T-helper 2 cell (primary cell): ENCODE measurements at regions not wholly inside any gene's neighbourhood (a gene's known extent, or its start where the extent isn't known, plus 50 kb on each side); places are given as distances from the start of the nearest gene placed in this dataset.

ENCODE experiments used
- DNase-seq, 5 experiments: peaks; one replicate each; pipeline versions ENCODE4 v3.0.0 to v3.0.0-alpha.2; 2012 to 2022

DNA sequence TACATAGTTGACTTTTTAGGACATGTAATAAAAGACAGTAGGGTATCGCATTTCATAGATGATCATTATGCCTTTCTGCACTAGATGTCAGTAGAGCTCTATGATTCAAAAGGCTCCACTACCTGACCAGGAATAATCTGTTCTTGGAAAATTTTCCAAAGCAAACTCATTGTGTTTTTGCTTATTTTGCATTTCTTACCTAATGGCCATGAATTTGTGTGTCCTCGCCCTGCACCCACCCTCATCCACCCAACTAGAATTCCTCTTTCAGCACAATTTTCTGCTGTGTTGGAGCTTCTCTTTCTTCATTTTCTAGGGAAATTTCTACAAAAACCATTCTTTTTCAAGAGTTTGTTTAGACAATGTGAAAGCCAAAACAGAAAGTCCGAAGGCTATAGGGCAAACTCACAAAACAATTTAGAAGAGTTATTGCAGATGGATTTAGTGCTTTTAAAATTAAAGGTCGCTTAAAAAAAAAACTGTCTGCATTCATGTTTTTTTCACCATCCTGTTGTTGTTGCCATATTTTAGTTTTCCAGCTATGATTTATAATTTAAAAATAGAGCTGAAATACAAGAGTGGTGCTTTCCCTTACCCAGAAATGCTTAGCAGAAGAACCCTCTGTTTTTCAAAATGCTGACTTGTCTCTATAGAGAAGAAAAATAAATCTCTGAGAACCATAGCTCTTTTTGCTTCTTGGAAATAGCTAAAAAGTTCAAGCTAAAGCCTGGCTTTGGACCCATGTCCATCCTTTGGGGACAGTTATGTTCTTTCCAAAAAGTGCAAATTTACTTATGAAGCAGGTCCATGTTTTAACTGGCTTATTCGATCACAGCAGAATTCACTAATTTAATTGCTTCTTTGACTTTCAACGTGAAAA lies 183.7 kb downstream of the SPATA18 start:
- no peak for DNase-seq

DNA sequence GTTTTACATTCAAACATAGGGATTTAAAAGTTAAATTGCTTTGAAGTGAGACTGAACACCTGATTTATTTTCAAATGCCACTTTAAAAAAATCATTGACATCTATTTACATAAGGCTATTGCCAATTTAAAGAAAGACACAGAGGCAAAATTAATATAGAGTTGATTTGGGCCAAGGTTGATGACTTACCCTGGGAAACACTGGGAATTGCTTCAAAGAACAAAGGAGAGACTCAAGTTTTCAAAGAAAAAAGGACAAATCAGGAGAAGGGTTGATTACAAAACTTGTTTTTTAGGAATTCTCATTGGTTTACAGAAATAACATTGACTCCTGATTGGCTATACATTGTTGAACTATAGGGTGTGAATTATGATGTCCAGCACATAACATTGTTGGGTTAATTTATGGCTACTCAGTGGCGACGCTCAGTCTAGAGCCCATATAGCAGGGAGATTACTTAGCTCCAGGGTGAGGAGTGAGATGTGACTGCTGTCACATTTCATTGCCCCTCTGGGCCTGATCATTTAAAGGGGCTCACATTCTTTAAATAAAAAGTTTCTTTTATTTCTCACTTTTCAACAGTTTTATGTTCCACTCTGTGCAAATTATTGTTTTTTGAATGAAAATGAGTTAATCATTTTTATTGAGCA lies 184.6 kb downstream of the SPATA18 start:
- no peak for DNase-seq

DNA sequence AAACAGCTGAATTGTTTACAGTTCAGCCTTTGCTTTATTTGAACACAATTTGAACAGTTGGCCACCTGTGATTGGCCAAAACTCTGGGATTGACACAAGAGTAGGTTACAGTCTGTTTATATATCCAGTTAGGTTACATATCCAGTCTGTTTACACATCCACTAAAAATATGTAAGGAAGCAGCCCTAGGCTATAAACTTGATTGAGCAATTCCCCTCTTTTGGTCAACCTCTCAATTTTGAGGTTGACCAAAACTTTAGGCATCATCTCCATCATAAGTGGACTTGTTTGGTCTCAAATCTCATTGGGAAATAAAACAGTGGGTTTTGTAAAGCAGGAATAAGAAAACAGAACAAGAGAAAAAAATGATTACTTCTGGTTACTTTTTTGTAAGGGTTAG lies 190.8 kb downstream of the SPATA18 start:
- no peak for DNase-seq

DNA sequence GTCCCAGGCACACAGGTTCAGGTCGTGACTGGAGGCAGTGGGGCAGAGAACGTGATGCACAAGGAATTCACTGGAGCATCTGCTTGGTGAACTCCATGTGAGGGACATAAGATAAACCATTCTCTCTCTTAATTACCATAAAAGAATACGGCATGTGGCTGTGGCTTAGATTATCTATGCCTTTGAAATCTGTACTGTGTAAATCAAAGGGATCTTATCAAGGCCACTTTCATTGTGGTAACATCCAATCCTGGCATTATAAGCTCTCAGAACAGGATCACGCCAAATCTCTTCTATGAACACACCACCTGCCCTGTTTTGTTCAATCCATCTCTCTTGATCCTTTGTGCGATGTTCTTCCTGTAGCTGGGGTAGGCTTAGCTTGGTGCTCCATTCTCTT lies 192.3 kb downstream of the SPATA18 start:
- no peak for DNase-seq

DNA sequence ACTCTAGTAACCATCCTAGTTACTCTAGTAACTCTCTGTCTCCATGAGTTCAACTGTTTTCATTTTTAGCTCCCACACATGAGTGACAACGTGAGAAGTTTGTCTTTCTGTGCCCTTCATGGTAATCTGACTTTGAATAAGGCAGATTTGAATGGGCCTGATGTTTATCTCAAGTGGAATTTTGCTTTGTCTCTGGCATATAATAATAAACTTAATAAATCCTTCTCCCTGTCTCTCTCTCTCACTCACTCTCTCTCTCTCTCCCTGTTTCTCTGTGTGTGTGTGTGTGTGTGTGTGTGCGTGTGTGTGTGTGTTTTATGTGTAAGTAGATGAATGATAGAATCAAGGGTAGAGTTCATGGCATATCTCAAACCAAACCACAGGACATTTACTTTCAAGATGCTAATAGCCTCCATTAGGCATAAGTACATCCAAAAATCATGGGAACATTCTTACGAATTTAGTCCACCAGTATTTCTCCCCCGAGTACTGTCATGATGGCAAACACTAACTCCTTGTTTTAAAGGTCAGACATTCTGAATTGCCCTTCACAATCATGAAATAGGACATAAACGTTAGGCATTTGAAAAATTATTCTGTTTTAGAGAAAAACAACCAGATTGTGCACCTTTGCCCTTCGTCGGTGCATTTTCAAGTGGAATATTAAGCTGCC lies 193.1 kb downstream of the SPATA18 start:
- no peak for DNase-seq

DNA sequence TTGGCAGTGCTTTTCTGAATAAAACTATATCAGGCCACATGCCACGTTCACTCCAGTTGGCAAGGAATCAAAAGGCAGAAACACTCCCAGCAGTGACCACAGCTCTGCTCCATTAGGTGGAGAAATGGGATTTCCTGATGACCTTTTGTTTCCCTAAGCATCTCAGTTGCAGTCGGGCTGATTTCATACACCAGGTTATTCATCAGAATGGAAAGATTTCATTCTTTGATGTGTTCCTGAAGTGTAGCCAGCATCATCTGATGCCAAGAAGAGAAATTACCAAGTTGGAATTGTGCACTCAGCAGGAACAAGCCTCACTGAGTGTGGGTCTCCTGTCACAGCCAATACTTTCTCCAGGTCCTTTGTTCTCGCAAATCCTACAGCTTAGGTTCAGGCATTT lies 193.7 kb downstream of the SPATA18 start:
- DNase-seq: no peak

DNA sequence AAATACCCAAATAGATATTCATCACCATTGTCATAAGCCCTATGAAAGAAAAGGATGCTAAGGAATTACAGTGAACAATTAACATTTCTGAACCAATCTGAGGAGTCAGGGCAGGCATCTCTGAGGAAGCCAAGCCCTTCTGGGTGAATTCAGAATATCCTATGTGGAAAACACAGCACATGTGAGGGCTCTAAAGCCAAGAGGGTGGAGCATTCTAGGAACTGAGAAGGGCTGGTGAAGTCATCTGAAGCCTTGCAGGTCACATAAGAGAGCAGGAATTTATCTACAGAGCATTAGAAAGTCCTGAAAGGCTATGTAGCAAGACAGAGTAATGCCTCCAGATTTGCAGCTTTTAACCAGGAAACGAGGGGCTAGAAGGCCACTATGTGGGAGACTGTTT lies 195.7 kb downstream of the SPATA18 start:
- DNase-seq: no peak

DNA sequence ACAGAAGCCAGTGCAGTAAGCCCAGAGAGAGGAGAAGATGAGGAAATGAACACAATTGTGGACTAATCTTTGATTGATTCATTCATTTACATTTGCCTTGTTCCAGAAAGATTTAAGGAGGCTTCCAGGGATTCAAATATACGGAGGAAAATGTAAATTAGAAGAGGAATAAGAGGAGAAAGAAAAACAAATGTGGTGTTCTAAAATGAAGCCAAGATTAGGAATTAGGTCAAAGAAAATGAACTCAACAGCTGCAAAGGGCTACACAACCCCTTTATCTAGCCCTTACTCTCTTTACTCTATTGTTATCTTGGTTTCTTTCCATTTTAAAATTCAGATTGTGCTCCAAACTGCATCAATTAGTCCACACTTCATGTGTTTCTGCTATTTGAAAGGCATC lies 196.8 kb downstream of the SPATA18 start:
- no peak for DNase-seq

DNA sequence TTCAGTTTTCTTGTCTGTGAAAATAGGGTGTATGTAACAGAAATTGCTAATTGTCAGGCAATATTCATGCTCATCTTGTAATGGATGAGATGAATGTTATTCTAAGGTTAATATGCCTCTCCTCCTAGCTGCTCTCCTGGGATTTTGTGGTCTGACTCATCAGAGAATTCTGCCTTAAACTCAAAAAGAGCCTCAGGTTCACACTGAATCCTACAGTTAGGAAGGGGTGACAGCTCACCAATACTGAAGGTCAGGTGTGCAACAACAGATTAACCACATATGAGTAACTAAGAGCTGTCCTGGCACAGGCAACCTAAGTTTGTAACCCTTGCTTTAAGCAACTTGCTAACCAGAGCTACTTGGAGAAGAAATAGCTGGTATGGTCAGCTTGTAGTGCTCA lies 197.7 kb downstream of the SPATA18 start:
- DNase-seq: no peak

DNA sequence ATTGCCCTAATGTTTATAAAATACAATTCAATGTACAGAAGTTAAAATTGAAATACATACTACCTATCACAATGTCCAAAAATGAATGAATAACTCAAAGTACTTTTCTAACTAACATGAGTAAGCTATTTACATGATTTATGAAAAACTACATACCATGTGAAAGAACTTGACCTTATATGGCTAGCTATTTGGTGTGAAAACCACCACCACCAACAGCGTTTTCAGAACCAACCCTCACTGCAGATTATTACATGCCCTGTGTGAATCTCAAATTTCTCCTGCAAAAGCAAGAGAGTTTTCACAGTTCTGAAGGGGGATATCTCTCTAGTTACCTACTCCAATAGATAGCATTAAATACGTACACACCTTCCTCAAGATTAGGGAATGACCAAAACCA lies 198.5 kb downstream of the SPATA18 start:
- no peak for DNase-seq

DNA sequence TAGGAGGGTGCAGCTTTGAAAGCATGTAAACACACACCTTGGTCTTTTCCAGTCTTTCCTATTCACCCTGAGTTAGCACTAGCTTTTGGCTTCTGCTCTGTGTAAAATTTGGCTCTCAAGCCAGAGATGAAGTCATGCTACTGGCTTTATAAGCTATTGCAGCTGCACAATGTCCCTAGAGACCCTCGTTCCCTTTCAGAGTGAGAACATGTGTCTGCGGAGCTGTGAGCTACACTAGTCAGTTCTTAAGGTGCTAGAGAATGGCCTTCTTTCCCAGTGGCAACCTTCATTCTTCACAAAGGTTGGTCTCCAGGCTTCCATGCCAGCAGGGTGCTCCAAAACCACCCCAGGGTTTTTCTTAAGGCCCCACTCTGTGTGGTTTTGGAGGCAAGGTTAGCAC lies 199.1 kb downstream of the SPATA18 start:
- DNase-seq: no peak

DNA sequence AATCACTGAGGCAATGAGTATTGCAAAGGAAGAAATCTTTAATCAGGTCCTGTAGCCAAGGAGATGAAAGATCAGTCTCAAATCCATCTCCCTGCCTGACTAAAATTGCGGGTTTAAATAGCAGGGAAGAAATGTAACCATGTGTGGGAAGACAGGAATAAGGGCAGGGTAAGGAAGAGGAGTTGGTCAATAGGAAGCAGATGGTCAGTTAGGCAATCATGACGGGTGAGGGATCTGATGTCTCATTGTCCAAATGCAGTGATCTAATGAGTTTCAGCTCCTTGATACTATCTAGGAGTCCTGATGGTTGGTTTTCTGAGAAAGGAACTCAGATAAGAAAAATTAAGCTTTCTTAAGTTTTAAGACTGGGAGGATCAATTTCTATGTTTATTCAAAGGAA lies 200.8 kb downstream of the SPATA18 start:
- DNase-seq: no peak

DNA sequence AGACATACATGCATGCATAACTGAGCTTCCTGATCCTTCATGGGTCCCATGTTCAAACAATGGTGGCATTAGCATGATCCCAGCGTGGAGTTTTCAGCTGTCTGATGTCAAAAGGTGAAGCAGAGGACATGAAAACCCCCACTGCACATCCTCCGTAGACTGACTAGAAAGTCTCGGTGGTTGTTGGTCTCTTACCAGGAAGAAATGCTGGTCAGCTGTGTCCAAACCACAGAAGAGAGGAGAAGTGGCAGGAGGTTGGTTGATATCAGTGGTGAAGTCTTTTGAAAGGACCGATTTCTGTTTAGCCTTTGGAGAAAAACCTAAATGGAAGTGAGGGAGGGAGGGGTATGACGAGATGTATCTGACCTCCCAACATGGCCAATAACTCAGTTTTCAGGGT lies 201.9 kb downstream of the SPATA18 start:
- no peak for DNase-seq

DNA sequence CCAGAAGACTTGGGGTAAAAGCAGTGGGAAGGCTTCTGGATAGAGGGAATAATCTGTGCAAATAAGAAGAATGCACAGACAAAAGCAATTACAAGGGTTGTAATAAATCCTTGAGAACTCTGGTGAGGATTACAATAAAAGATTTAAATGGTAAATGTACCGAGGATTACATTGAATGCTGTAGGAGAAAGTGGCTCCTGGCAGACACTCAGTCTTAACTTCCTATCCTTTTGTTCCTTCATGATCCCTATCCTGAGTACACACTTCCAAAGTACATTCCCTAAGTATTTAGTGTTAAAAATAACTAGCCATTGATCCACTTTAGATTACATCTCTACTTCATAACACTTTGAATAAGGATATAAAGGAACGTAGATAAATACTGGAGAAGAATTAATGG lies 205.4 kb downstream of the SPATA18 start:
- DNase-seq: no peak

DNA sequence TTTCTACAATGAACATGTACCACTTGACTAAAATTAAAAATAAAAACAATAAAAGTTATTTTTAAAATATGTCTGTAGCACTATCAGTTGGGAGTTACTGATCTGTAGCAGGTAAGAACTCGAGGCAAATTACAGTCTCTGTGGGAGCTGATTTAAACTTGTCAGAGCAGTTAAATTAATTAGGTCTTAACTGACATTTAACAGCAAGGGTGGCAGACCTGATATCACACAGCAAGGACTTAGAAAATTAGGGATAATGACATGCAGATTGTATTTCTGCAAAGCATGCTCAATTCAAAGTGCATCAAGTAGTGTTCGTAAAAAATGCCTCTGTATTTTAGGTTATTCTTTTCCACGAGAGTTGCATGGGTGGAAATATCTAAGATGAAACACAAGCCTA lies 208.9 kb downstream of the SPATA18 start:
- no peak for DNase-seq

DNA sequence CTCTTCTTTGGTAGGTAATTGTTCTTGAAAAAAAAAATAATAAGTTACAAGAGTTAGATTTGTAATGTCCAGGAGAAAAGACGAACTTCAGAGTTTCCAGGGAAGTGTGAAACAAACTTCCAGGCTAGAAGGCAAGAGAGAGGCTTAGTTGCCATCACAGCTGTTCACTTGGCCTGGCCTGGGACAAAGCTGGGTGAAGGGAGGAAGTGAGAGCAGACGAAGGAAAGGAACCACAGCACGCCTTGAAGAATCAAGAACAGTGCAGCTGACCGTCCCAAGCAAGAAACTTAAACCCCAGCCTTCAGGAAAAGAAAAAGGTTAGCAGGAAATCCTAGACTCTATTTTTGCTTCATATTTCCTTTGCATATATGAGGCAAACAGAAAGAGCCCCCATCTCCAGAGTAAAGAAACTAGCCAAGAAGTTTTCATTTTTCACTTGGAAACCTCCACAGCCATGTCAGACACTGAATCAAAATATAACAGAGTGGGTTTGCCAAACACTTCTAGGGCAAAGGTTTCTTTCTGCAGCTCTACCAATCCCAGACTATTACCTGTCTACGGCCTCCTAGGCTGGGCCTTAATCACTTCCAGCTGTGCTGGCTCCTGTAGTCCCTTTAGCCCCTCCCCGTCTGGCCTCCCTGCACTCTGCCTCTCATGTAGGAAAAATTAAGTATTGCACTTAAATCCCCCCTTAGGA lies 209.6 kb downstream of the SPATA18 start:
- no peak for DNase-seq

DNA sequence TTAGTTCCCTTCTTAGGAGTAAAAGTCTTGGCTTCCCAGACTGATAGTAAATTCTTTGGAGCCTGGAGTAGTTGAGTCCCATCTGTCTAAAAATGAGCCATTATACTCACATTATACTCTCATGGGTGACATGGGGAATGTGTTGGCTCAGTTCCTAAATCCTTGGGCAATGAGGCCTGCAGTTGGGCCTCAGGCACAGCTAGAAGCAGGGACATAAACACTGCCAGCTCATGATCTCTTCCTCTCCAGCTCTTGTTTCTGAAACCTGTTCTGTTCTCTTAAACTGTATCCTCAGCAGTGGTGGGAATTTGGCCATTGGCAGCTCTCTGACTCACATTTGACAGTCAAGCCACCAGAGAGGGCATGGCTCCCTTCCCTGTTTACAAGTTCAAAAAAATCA lies 212.5 kb downstream of the SPATA18 start:
- no peak for DNase-seq

DNA sequence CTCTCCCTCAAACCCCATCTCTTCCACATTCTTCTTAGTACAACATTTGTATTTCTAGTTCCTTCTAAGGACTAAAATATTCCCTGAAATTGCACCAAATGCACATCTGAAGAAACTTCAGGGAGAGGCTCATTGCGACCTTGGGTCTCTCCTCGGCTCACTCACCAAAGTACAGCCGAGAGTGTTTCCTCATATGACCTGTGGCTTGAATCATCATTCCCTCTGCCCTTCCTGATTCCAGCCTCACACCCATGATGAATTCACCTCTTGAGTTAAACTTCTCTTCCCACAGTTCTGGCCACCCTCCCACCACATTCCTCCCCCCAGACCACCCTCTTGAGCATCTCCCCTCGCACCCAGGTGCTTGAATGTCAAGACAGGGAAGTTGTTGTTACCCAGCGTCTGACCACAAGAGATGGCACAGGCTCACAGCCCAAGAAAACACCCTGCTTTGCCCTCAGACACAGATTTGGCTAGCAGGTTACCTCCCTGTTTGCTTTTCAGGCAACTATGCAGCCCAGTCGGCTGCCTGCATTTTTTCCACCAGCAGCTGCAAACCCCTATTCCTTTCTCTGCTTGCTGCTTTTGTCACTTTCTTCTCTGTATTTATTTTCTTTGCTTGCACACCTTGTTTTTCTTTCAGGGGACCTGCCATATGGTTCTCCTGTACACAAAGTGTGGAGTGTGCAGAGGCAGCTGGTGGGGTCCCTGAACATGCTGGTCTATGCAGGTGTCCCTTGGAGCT lies 214.8 kb downstream of the SPATA18 start:
- no peak for DNase-seq

DNA sequence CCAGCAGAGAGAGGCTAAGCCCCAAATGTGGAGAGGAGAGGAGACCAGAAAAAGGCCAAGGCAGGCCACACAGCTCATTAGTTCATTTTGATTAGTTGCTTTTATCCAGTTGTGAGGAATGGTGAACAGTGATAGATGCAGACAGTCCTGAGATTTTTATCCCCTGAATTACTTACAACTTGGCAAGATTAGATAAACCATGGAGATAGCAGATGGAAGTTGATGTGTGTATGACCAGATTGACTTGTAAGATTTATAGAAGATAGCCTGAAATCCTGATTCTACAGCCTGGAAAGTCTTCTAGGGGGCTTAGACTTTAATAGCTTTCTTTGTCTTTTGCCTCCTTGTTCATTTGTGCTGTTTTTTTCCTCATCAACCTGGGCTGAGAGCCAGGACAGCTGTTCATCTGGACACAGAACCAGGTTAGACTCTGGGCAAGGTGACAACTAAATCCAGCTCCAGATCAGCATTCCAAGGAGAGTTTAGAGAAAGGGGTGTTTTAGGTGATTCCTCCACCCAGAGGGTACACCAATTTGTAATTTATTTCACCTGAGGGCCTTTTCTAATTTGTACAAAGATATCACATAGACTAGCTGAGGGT lies 215.5 kb downstream of the SPATA18 start:
- no peak for DNase-seq

DNA sequence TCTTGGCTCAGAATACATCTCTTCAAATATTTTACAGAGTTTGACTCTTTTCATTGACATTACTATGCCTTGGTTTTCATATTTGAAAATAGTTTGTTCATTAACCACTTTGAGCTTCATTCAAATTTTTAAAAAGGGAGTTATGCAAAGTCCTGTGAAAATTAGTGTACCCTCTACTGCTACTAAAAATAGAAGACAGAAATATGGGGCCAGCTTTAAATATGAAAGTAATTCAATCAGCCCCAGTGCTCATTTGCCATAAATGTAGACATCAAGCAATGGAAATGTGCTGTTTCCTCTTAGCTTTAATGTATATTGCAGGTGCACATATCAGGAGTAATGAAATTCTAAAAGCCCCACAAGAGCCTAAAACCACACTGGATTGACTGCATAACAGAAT lies 218.7 kb downstream of the SPATA18 start:
- DNase-seq: no peak

DNA sequence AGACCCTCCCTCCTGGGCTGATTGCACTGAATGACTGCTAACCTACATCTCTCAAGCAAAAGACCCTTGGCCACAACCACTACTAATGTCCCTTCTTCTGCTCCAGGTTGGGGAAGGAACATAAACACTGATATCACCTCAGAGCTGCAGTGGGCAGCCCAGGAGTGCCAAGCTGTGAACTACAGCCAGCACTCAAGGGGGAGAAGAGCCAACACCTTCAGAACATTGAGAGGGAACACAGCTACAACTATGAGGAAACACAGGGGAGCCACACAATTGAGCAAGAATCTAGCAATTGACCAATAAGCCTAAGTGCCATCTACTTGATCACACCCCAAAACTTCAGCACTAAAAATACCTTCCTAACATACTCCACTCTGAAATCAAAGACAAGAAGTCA lies 222.8 kb downstream of the SPATA18 start:
- no peak for DNase-seq

DNA sequence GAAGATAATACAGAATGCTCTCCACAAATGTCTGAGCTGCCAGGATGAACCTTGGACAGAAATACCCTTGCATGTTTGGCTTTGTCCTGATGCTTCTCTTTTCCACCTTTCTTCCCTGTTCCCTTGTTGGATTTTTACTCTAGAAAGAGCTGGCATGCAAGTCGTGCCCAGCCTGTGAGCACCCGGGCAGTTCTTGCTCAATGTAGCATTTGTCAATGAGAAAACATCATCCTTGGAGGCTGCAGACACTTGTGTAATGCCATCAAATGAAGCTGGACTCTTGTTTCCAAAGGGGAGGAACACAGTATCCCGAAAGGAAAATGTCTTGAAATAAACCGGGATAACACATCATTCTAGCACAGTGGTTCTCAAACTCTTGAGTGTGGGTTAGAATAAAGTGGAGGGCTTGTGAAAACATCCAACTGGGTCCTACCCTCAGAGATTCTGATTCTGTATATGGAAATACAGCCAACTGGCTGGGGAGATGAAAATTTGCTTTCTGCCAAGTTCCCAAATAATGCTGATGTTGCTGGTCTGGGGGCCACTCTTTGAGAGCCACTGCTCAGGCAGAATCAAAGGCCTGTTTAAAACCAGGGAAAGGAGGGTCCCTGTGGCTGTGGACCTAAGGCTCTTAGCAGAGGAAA lies 237.2 kb downstream of the SPATA18 start:
- DNase-seq: no peak
